GM12873 (cell line): ENCODE measurements at regions not wholly inside any gene's neighbourhood (a gene's known extent, or its start where the extent isn't known, plus 50 kb on each side); places are given as distances from the start of the nearest gene placed in this dataset.

ENCODE experiments used
- CTCF ChIP-seq: IDR thresholded peaks from 2 replicates; pipeline ENCODE4 v1.5.1; 2012; ENCODE audit warnings: low read depth, mild to moderate bottlenecking, moderate library complexity, low read length, control low read depth; ENCODE audit not compliant: insufficient read depth; ENCODE audit errors: missing control alignments

- no peak for TF ChIP-seq CTCF
These were observed 681.0 kb upstream of the ADAMTS5 start for GRCh38 chr21:27647921-27648320.

- TF ChIP-seq CTCF, result no peak
These were observed 680.5 kb upstream of the ADAMTS5 start for GRCh38 chr21:27647401-27647800.

GRCh38 chr21:27646691-27647090, 679.8 kb upstream of the ADAMTS5 start:
- no peak for TF ChIP-seq CTCF

GRCh38 chr21:27646056-27646455, 679.2 kb upstream of the ADAMTS5 start:
- no peak for TF ChIP-seq CTCF

GRCh38 chr21:27645285-27645684, 678.4 kb upstream of the ADAMTS5 start:
- TF ChIP-seq CTCF, result no peak

GRCh38 chr21:27643326-27643725, 676.4 kb upstream of the ADAMTS5 start:
- no peak for TF ChIP-seq CTCF

GRCh38 chr21:27639286-27639685, 672.4 kb upstream of the ADAMTS5 start:
- no peak for TF ChIP-seq CTCF
